Testis (tissue), 2 donors: ENCODE measurements at regions not wholly inside any gene's neighbourhood (a gene's known extent, or its start where the extent isn't known, plus 50 kb on each side); places are given as distances from the start of the nearest gene placed in this dataset.

Experiments used
- CTCF ChIP-seq, 3 experiments: fragments of 450-650 bp in 2 of 3; fragments of 200-600 bp in 1 of 3; sonication (generic) in 1 of 3; IDR thresholded peaks; one replicate each; pipeline ENCODE4 v1.5.1; 2016 to 2019; ENCODE audit warnings: antibody characterized with exemption in 3 of 3, mild to moderate bottlenecking in 2 of 3, moderate library complexity in 1 of 3
- POLR2A ChIP-seq: fragments of 450-650 bp; IDR thresholded peaks from one replicate; pipeline ENCODE4 v1.6.1; 2017; ENCODE audit warnings: antibody characterized with exemption, mild to moderate bottlenecking, moderate library complexity

GRCh38 chr3:29207427-29207826, 73.4 kb upstream of the RBMS3 start:
- no peak for TF ChIP-seq CTCF (IDR thresholded peaks at IDR 0.05)
- no peak for TF ChIP-seq POLR2A
